ENCODE measurements at regions not wholly inside any gene's neighbourhood (a gene's known extent, or its start where the extent isn't known, plus 50 kb on each side); places are given as distances from the start of the nearest gene placed in this dataset.

DNA sequence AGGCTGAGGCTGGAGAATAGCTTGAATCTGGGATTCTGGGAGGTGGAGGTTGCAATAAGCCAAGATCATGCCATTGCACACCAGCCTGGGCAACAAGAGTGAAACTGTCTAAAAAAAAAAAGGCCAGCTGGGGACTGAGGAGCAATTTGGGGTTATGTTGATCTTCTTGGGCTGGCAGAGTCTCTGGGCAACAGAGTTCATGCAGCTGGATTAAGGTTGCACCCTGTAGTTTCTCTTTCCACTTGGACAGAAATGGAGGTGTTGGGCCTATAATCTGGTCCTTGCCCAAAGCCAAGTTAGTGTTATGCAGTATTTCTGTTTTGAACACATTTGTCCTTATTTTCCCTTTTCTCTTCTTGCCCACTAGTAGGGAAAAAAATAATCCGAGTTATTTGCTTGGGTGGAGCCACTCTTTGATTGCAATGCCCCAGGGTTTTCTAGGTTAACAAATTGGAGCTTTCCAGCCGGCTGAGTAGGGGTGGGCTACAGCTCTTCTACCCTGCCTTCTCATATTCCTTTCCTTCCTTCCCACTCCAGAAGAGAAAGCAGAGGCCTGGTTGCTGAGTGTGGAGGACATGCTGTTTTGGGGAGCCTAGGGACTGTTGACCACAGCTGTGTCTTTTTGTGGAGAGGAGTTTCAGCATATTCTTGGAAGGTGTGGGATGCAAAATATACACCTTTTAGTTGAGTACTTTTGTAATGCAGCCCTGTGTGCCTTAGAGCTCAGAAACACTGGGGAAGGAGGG lies 213.9 kb downstream of the SOX4 start:
- no peak for TF ChIP-seq CTCF (IDR thresholded peaks at IDR 0.05 in 8 of 11, conservative IDR thresholded peaks at IDR 0.05 in 3 of 11)
- no peak for TF ChIP-seq POLR2A (IDR thresholded peaks at IDR 0.05)
